Stimulated activated naive CD8-positive, alpha-beta T cell treated with anti-CD3 and anti-CD28 coated beads, Interleukin-15, amount 100 ng/mL, for 72 hours (primary cell): ENCODE measurements at regions not wholly inside any gene's neighbourhood (a gene's known extent, or its start where the extent isn't known, plus 50 kb on each side); places are given as distances from the start of the nearest gene placed in this dataset.
"Not testable (repeated sequence)": the region's sequence is repeated elsewhere in the genome, so short reads cannot be mapped to it uniquely, and the experiment has no call there.

Source experiments
- ATAC-seq: fragments of 150-1000 bp; cut with Tn5 transposase; 2 replicates; pipeline ENCODE4 v1.10.0; 2021; ENCODE audit warnings: mild to moderate bottlenecking, moderate library complexity
- DNase-seq, 2 donors: peaks; one replicate each; pipeline ENCODE4 v3.0.0; 2021 to 2022
- H3K27ac Mint-ChIP-seq, 2 donors: one replicate each; pipeline ENCODE4 v1.8.0; 2022; ENCODE audit warnings: mild to moderate bottlenecking in 2 of 2, mixed read lengths in 2 of 2, moderate library complexity in 2 of 2
- H3K27me3 Mint-ChIP-seq: one replicate; pipeline ENCODE4 v1.8.0; 2022; ENCODE audit warnings: mixed read lengths
- H3K4me1 Mint-ChIP-seq: one replicate; pipeline ENCODE4 v1.8.0; 2022; ENCODE audit warnings: mild to moderate bottlenecking, mixed read lengths
- H3K4me3 Mint-ChIP-seq, 2 donors: one replicate each; pipeline ENCODE4 v1.8.0; 2022; ENCODE audit warnings: mild to moderate bottlenecking in 2 of 2, mixed read lengths in 2 of 2, moderate library complexity in 1 of 2
- H3K9me3 Mint-ChIP-seq, 2 donors: one replicate each; pipeline ENCODE4 v1.8.0; 2022; ENCODE audit warnings: mixed read lengths in 2 of 2

- not testable (repeated sequence) for DNase-seq, H3K27ac Mint-ChIP-seq, ATAC-seq
Measured at GRCh38 chr4:118474771-118475170, 122.0 kb upstream of the PRSS12 start.

GRCh38 chr4:118475901-118476300 lies 123.1 kb upstream of the PRSS12 start:
- H3K4me3 Mint-ChIP-seq, H3K4me1 Mint-ChIP-seq, H3K27me3 Mint-ChIP-seq, ATAC-seq, H3K9me3 Mint-ChIP-seq, DNase-seq, H3K27ac Mint-ChIP-seq: not testable (repeated sequence)

More at GRCh38 chr4:118474771-118475170, 122.0 kb upstream of the PRSS12 start:
- not testable (repeated sequence) for H3K9me3 Mint-ChIP-seq, H3K4me3 Mint-ChIP-seq, H3K4me1 Mint-ChIP-seq, H3K27me3 Mint-ChIP-seq

- H3K9me3 Mint-ChIP-seq, H3K27me3 Mint-ChIP-seq, H3K4me3 Mint-ChIP-seq, H3K27ac Mint-ChIP-seq, ATAC-seq, DNase-seq, H3K4me1 Mint-ChIP-seq: not testable (repeated sequence)
Measured at GRCh38 chr4:118477826-118478225, 125.0 kb upstream of the PRSS12 start.

GRCh38 chr4:118485801-118486314 lies 133.1 kb upstream of the PRSS12 start:
- H3K27me3 Mint-ChIP-seq, H3K4me1 Mint-ChIP-seq, DNase-seq, H3K9me3 Mint-ChIP-seq, ATAC-seq, H3K27ac Mint-ChIP-seq, H3K4me3 Mint-ChIP-seq: not testable (repeated sequence)

- DNase-seq, H3K4me1 Mint-ChIP-seq, H3K9me3 Mint-ChIP-seq, H3K27ac Mint-ChIP-seq, ATAC-seq, H3K4me3 Mint-ChIP-seq: not testable (repeated sequence)
- peaks cover 14% of the 10 kb centered on the region for H3K27me3 Mint-ChIP-seq
Measured at GRCh38 chr4:118492963-118493362, 140.2 kb upstream of the PRSS12 start.

GRCh38 chr4:118494437-118494836 lies 141.6 kb upstream of the PRSS12 start:
- H3K9me3 Mint-ChIP-seq, H3K27ac Mint-ChIP-seq: not testable (repeated sequence)

GRCh38 chr4:118502967-118503366 lies 150.2 kb upstream of the PRSS12 start:
- H3K9me3 Mint-ChIP-seq, H3K27ac Mint-ChIP-seq: not testable (repeated sequence)

More at GRCh38 chr4:118494437-118494836, 141.6 kb upstream of the PRSS12 start:
- not testable (repeated sequence) for ATAC-seq, H3K4me1 Mint-ChIP-seq, DNase-seq, H3K4me3 Mint-ChIP-seq
- peaks cover 14% of the 10 kb centered on the region for H3K27me3 Mint-ChIP-seq

GRCh38 chr4:118504927-118505326 lies 152.1 kb upstream of the PRSS12 start:
- not testable (repeated sequence) for H3K27ac Mint-ChIP-seq, H3K4me3 Mint-ChIP-seq, DNase-seq, H3K9me3 Mint-ChIP-seq, ATAC-seq, H3K27me3 Mint-ChIP-seq, H3K4me1 Mint-ChIP-seq

More at GRCh38 chr4:118502967-118503366, 150.2 kb upstream of the PRSS12 start:
- H3K4me3 Mint-ChIP-seq, H3K4me1 Mint-ChIP-seq, ATAC-seq, DNase-seq, H3K27me3 Mint-ChIP-seq: not testable (repeated sequence)

GRCh38 chr4:118505491-118505890 lies 152.7 kb upstream of the PRSS12 start:
- not testable (repeated sequence) for H3K27ac Mint-ChIP-seq, H3K4me1 Mint-ChIP-seq, H3K4me3 Mint-ChIP-seq, H3K9me3 Mint-ChIP-seq, H3K27me3 Mint-ChIP-seq, DNase-seq, ATAC-seq

GRCh38 chr4:118512870-118513269 lies 160.1 kb upstream of the PRSS12 start:
- not testable (repeated sequence) for ATAC-seq, DNase-seq, H3K9me3 Mint-ChIP-seq, H3K27ac Mint-ChIP-seq, H3K4me1 Mint-ChIP-seq, H3K4me3 Mint-ChIP-seq, H3K27me3 Mint-ChIP-seq

GRCh38 chr4:118514332-118514731 lies 161.5 kb upstream of the PRSS12 start:
- H3K27ac Mint-ChIP-seq, H3K9me3 Mint-ChIP-seq, H3K27me3 Mint-ChIP-seq, ATAC-seq, H3K4me3 Mint-ChIP-seq, H3K4me1 Mint-ChIP-seq, DNase-seq: not testable (repeated sequence)

GRCh38 chr4:118516107-118516506 lies 163.3 kb upstream of the PRSS12 start:
- ATAC-seq, H3K27ac Mint-ChIP-seq, DNase-seq, H3K27me3 Mint-ChIP-seq, H3K4me1 Mint-ChIP-seq, H3K4me3 Mint-ChIP-seq, H3K9me3 Mint-ChIP-seq: not testable (repeated sequence)

GRCh38 chr4:118530107-118530506 lies 155.1 kb upstream of the METTL14 start:
- not testable (repeated sequence) for ATAC-seq, H3K4me1 Mint-ChIP-seq, H3K27ac Mint-ChIP-seq

GRCh38 chr4:118531947-118532346 lies 153.2 kb upstream of the METTL14 start:
- H3K27ac Mint-ChIP-seq, DNase-seq, H3K27me3 Mint-ChIP-seq, H3K4me3 Mint-ChIP-seq, H3K4me1 Mint-ChIP-seq, H3K9me3 Mint-ChIP-seq: not testable (repeated sequence)
- peak; percentile 73 for ATAC-seq

More at GRCh38 chr4:118530107-118530506, 155.1 kb upstream of the METTL14 start:
- not testable (repeated sequence) for H3K9me3 Mint-ChIP-seq, H3K4me3 Mint-ChIP-seq, H3K27me3 Mint-ChIP-seq, DNase-seq

- not testable (repeated sequence) for H3K4me3 Mint-ChIP-seq, H3K27ac Mint-ChIP-seq, H3K9me3 Mint-ChIP-seq, H3K4me1 Mint-ChIP-seq, ATAC-seq, DNase-seq, H3K27me3 Mint-ChIP-seq
Measured at GRCh38 chr4:118535788-118536187, 149.4 kb upstream of the METTL14 start.

GRCh38 chr4:118539412-118540077 lies 145.6 kb upstream of the METTL14 start:
- ATAC-seq, result peak; percentile 52
- not testable (repeated sequence) for H3K4me3 Mint-ChIP-seq, DNase-seq, H3K27me3 Mint-ChIP-seq, H3K9me3 Mint-ChIP-seq, H3K4me1 Mint-ChIP-seq, H3K27ac Mint-ChIP-seq
